A673 (cell line): ENCODE measurements at regions not wholly inside any gene's neighbourhood (a gene's known extent, or its start where the extent isn't known, plus 50 kb on each side); places are given as distances from the start of the nearest gene placed in this dataset.

Experiments used
- EZH2 ChIP-seq: fragments of 200-600 bp; sonication (generic); IDR thresholded peaks from 2 replicates; pipeline ENCODE4 v1.6.1; 2017; ENCODE audit warnings: borderline replicate concordance, low read depth, mild to moderate bottlenecking, mixed read lengths, antibody characterized with exemption, low read length; ENCODE audit not compliant: poor library complexity, severe bottlenecking
- TF ChIP-seq, protein P1 (sequence below): fragments of 300-800, 200-600 bp; sonication (generic); conservative IDR thresholded peaks from 2 replicates; pipeline ENCODE4 v1.5.1; 2017; ENCODE audit warnings: low read depth, mild to moderate bottlenecking, antibody characterized with exemption, low read length, moderate library complexity, mixed read lengths

DNA sequence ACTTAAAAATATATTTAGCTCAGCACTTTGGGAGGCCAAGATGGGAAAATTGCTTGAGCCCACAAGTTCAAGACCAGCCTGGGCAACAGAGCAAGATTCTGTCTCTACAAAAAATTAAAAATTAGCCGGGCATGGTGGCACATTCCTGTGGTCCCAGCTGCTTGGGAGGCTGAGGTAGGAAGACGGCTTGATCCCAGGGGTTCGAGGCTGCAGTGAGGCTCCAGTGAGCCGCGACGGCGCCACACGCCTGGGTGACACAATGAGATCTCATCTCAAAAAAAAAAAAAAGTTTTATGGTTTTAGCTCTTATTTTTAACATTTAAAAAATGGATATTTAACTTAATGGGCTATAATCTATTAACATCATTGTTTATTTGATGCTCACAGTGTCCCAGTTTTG, 97.2 kb upstream of the RIPOR2 start:
- TF ChIP-seq, protein P1, sequence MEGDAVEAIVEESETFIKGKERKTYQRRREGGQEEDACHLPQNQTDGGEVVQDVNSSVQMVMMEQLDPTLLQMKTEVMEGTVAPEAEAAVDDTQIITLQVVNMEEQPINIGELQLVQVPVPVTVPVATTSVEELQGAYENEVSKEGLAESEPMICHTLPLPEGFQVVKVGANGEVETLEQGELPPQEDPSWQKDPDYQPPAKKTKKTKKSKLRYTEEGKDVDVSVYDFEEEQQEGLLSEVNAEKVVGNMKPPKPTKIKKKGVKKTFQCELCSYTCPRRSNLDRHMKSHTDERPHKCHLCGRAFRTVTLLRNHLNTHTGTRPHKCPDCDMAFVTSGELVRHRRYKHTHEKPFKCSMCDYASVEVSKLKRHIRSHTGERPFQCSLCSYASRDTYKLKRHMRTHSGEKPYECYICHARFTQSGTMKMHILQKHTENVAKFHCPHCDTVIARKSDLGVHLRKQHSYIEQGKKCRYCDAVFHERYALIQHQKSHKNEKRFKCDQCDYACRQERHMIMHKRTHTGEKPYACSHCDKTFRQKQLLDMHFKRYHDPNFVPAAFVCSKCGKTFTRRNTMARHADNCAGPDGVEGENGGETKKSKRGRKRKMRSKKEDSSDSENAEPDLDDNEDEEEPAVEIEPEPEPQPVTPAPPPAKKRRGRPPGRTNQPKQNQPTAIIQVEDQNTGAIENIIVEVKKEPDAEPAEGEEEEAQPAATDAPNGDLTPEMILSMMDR, result no peak
- TF ChIP-seq EZH2, result no peak
